ENCODE measurements at regions not wholly inside any gene's neighbourhood (a gene's known extent, or its start where the extent isn't known, plus 50 kb on each side); places are given as distances from the start of the nearest gene placed in this dataset.

DNA sequence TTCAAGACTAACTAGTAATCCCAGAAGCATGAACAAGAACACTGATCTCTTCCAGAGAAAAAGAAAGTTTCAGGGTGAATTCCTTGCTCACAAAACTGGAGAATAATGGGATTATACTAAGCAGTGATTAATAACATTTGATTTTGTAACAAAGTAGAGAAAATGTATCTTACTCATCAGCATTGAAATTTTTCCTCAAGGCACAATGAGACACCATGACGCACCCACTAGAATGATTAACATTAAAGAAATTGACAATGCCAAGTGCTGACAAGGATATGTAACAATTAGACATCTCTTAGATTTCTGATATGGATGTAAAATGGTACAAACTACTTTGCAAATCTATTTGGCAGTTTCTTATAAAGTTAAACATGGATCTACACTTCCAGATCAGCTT lies 101.1 kb upstream of the EPHA4 start:
- TF ChIP-seq, protein P1, sequence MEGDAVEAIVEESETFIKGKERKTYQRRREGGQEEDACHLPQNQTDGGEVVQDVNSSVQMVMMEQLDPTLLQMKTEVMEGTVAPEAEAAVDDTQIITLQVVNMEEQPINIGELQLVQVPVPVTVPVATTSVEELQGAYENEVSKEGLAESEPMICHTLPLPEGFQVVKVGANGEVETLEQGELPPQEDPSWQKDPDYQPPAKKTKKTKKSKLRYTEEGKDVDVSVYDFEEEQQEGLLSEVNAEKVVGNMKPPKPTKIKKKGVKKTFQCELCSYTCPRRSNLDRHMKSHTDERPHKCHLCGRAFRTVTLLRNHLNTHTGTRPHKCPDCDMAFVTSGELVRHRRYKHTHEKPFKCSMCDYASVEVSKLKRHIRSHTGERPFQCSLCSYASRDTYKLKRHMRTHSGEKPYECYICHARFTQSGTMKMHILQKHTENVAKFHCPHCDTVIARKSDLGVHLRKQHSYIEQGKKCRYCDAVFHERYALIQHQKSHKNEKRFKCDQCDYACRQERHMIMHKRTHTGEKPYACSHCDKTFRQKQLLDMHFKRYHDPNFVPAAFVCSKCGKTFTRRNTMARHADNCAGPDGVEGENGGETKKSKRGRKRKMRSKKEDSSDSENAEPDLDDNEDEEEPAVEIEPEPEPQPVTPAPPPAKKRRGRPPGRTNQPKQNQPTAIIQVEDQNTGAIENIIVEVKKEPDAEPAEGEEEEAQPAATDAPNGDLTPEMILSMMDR (IDR thresholded peaks at IDR 0.05), result no peak
- TF ChIP-seq POLR2AphosphoS5 (IDR thresholded peaks at IDR 0.05) (no peak), POLR2A (IDR thresholded peaks at IDR 0.05) (no peak)
